Dedifferentiated amniotic fluid mesenchymal stem cell (primary cell): ENCODE measurements at regions not wholly inside any gene's neighbourhood (a gene's known extent, or its start where the extent isn't known, plus 50 kb on each side); places are given as distances from the start of the nearest gene placed in this dataset.

Source experiments
- DNase-seq: peaks from one replicate; pipeline ENCODE4 v3.0.0-alpha.2; 2016; ENCODE audit errors: extremely low spot score

DNA sequence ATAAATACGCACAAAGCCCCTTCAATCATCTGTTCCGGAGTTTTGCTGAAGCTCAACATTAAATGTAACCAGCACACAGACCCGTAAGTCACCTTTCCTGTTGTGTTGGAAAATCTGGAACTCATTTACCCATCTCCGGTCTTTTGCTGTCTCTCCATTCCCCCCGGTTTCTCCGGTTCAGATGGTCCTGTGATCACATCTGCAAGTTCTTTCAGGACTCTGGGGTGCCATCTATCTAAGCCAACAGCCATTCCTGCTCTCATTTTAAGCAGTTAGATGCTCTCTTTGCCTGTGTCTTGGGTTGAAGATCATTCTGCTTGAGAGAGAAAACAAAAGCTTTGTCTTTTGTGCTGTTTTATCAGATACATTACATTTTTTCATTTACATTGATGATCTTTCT, 91.7 kb upstream of the TGIF1 start:
- no peak for DNase-seq

DNA sequence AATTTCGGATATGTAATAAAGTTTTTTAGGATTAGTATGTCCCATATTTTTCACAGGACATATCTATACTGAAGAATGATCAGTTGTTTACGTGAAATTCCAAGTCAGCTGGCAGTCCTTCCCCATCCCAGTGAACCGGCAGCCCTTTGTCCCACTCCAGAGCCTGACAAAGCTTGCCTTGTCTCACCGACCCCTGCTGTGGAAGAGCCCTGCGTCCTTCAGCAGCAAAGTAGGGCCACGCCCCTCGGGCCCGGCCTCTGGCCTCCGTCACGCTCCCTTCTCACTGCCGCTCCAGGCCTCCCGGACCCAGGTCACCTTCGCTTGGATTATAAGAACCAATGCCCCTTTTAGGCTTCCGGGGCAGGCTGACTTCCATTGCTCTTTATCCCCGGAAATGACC, 89.8 kb upstream of the TGIF1 start:
- DNase-seq, result no peak

DNA sequence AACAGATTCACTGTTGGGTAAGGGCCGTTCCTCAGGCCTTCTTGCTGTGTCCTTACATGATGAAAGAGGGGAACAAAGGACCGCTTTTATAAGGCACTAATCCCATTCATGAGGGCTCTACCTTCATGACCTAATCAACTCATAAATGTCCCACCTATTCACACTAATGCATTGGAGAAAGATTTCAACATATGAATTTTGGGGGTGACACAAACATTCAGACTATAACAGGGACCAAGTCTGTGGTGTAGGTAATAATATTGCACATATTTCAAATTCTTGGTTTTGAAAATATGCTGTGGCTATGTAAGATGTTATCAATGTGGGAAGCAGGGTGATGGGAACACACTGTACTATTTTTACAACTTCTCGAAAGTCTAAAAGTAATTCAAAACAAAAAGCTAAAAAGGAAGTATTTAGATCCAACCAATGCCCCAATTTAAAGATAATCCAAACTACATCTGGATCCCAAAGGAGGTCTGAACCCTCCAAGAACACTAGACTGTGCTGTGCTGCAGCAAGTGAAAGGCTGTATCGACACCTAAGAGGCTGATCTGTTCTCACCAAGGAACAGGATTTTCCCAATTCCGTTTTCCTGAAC, 82.4 kb upstream of the TGIF1 start:
- DNase-seq, result no peak

DNA sequence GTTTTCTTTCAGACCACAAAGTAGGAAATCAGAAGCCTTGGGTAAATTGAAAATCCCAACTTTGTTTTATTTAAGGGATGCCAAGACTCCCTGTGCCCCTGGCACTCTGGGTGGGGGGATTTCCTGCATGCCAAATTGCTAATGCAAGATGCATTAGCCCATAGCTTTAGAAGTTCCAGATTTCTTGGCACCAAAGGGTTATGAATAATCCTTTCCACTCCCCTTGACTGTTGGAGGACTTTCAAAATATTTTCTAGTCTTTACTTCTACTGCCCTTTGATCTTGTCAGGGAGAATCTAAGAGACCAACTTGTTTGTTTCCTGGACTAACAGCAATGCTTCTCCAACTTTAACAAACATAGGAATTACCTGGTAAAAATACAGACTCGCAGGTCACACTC, 81.8 kb upstream of the TGIF1 start:
- DNase-seq, result peak; percentile 24

DNA sequence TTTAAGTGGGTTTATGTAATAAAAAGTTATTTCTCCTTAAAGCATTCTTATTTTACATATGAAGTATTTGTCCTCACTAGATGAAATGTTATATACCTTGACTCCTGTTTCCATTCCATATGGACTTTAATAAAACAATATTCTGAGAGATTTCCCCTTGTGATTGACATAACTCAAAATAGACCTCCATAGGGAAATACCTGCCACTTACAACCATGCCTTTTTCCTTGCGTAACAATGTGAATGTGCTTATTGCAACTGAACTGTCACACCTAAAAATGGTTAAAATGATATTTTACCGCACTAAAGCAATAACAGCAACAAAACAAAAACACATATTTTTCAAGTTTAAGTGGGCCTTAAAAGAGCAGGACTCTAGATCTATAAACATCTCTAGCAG, 70.3 kb upstream of the TGIF1 start:
- no peak for DNase-seq

DNA sequence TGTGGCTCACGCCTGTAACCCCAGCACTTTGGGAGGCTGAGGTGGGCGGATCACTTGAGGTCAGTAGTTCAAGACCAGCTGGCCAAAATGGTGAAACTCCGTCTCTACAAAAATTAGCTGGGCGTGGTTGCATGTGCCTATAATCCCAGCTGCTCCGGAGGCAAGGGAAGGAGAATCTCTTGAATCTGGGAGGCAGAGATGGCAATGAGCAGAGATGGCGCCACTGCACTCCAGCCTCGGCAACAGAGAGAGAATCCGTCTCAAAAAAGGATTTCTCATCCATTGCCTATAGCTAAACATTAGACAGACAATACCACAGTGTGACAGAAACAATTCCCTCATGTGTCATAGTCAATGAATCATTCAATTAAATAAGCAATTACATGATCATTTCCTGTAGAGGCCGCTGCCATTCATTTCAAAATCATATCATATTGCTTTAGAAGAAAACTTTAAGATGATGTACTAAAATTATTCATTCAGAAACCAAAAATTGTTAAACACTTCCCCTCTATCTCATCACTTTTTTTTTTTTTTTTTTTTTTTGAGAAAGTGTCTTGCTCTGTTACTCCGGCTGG, 69.5 kb upstream of the TGIF1 start:
- DNase-seq, result no peak

DNA sequence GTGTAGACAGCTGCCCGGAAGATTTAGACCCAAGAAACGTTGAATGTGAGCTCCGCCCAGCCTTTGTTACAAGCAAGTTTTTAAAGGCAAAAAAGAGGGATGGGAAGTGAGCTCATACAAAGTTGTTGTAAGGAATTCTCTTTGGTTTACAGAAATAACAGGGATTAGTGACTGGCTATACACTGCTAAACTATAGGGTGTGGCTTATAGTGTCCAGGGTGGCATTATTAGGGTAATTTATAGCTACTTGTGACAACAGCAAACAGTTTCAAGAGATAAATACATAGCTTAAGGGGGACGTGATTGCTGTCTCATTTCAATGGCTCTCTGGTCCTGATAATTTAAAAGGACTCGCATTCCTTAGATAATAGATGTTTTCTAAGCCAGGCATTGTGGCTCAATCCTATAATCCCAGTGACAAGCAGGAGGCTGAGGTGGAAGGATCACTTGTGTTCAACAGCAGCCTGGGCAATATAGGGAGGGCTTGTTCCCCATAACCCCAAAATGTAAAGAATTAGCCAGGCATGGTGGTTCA, 66.5 kb upstream of the TGIF1 start:
- no peak for DNase-seq

DNA sequence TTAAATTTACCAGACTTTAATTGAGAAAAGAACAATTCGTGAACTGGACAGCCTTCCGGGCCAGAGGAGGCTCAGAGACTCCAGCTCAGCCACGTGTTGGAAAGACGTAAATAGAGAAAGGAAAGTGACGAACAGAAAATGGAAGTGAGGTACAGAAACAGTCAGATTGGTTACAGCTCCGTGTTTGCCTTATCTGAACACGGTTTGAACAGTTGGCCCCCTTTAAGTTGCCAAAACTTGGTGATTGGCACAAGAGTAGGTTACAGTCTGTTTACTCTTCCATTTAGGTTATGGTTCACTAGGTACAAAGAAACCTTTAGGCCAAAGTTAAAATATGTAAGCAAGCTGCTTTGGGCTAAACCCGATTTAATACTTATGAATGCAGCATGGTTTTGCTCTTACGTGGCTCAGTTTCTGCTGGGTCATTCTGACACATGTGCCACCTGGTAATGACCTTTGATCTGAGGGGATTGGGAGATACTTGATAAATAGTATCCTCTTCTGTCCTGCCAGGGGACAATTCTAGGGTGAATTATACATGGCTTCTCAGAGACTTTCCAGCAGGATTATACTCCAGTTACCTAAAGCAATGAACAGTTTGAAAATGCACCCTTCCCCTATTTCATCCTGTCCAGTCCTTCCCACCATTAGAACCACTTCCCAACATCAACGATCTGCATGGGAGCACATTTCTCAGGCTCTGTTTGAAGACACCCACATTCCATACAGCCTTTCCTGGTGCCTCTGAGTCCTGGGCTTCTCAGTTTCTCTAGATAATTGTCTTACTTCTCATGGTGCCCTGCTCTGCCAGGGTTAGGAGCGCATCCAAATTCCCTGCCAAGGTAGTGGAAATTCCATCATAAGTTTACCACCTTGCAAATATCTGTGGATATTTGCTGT, 65.1 kb upstream of the TGIF1 start:
- no peak for DNase-seq

DNA sequence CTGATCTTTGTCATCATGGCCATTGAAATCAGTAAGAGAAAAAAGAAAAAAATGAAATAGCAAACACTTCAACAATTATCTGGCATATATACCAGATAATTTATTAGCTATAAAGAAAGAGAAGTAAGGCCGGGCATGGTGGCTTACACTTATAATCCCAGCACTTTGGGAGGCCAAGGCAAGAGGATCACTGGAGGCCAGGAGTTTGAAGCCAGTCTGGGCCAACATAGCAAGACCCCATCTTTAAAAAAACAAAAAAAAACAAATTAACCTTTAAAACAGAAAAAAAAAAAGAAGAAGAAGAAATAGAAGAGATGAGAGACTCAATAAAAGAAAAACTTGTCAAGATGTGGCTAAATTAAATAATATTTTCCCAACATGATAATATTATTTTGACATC, 61.6 kb upstream of the TGIF1 start:
- no peak for DNase-seq

DNA sequence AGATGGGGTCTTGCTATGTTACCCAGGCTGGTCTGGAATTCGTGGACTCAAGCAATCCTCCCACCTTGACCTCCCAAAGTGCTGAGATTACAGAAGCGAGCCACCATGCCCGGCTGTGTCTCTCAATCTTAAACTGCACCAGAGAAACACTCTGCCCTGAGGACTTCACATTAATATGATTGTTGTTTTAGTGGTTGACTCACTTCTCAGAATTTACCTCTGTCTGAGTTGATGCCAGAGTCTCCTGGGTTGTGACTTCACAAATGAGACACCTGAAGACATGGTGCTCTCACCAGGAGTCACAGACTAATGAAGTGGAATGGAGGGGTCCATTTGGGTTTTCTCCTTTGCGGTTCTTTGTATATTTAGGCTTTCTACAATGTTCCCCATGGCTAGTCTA, 61.0 kb upstream of the TGIF1 start:
- DNase-seq, result no peak

DNA sequence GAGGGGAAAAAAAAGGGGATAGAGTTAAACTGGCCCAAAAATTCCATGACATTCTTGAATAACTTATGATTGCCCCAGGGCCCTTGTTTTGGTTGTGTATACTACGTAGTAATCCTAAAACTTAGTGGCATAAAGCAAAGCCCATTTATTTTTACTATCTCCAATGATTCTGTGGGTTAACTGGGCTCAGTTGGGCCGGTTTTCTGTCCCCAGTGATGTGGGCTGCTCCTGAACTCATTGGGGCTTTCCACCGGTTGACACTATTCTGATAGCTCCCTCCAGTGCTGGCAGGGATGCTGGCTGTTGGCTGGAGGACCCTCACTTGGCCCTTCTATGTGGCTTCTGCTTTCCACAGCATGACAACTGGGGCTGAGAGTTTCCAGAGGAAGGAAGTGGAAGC, 60.0 kb upstream of the TGIF1 start:
- DNase-seq, result no peak

DNA sequence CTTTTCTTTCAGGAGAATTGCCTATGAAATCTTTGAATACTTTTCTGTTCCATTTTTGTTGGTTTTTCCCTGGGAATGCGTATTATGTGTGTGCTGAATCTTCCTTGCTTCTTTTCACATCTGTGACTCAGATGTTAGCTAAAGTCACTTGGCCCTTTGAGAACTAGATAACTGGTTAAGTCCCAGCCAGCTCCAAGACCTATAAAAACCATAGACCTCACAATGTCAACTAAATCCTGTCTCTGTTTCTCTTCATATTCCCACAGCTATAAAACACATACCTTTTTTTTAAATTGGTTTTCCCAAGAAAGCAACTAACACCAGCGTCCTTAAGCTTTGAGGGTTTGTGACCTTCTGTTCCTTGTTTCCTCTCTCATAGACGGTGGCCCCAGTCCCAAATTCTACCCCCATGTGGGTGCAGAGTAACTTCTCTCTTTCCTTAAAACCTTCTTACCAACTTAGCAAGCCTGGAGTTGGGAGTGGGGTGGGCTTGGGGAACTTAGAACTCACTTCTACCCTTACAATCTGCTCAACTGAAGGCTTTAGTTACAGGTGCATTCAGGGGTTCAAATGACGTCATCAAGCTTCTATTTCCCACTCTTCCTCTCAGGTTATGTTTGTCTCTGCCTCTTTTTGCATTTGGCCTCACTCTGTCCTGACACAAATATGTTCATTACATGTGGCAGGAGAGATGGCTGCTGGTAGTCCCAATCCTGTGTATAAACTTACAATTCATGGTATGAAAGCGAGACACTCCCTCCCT, 58.1 kb upstream of the TGIF1 start:
- no peak for DNase-seq

DNA sequence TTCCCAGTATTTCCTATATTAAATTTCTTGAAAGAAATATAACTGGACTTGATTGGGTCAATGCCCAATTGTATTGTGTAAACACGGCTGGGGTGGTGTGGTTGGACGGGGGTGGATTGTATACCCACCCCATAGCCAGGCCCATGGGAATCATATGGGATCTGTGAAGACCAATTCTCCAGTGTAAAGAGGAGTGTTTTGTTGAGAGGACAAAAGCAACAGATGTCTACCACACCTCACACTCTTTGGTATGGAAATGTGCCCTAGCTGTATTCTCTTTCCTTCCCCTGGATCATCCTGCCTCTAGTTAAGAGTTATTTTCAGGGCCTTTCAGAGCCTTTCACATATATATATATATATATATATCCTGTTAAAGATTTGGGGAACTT, 57.5 kb upstream of the TGIF1 start:
- no peak for DNase-seq

DNA sequence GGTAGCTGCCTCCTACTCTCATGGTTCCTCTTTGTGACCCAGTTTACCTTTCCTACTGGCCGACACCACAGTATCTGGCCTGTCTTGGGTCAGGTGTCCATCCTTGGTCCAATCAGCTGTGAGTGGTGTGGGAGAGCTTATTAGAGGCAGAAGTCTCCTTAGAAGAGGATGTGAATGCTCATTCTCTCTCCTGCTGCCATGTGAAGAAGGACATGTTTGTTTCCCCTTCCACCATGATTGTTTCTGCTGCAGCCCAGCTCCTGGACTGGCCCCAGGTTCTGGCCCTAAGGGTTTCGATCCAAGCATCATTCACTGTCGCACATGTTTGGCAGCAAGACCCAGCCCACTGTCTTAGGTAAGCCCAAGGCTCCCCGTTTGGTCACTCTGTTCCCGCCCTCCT, 55.3 kb upstream of the TGIF1 start:
- no peak for DNase-seq

DNA sequence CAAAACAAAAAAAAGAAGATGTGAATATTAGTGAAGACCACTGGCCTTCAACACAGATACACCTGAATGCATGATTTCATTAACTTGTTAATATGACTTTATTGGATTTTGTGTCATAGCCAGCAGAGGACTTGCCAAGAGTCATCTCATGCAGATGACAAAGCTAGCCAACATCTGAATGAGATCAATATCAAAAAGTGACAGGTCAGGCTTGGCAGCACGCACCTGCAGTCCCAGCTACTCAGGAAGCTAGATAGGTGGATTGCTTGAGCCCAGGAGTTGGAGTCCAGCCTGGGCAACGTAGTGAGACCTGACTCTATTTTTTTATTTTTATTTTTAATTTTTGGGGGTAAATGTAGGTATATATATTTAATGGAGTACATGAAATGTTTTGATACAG, 54.5 kb upstream of the TGIF1 start:
- DNase-seq, result no peak

DNA sequence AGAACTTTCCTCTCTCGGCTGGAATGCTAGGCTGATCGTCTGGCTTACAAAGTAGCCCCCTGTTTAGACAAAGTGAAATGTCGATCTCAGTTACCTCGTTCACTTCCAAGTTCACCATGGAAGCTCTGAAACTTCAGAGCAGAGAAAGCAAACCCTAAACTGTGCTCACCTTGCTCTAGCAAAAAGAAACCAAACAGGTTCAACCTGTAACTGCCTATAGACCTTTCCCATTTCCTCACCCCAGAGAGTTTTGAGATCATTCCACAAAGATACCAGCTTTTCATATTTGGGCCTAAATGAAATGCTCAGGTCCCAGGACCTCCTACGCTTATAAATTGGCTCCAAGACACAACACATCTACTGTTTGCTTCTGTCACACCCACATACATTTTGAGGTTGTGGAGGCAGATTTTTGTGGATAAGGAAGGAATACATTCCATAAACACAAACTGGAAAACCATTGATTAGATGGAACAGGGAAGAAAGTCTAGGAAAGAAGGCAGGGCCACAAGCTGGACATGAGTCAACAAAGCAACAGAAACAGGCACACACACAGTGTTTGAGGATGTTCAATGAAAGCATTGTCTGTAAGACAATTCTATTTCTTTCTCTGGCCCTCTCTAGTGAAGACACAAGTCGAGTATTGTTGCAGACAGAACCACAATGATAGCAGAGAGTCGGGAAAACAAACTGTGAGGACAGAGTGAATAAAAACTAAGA, 52.8 kb upstream of the TGIF1 start:
- no peak for DNase-seq

DNA sequence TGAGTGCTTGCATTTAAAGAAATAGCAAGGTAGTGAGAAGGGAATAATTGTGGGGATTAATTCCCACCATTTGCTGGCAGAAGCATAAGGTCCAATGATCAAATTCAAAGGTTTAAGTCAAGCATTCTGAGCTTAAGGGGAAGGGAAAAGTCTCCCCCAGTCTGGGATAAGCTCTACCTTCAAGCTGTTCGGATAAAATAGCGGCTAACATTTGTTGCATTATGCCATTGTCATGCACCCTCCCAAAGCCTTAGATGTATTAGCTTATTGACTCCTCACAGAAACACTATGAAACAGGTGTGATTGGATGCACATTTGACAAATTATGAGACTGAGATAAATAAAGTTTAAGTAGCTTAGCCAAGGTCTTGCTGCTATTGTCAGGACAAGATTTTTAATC, 52.2 kb upstream of the TGIF1 start:
- DNase-seq, result no peak
